ENCODE measurements at regions not wholly inside any gene's neighbourhood (a gene's known extent, or its start where the extent isn't known, plus 50 kb on each side); places are given as distances from the start of the nearest gene placed in this dataset.

DNA sequence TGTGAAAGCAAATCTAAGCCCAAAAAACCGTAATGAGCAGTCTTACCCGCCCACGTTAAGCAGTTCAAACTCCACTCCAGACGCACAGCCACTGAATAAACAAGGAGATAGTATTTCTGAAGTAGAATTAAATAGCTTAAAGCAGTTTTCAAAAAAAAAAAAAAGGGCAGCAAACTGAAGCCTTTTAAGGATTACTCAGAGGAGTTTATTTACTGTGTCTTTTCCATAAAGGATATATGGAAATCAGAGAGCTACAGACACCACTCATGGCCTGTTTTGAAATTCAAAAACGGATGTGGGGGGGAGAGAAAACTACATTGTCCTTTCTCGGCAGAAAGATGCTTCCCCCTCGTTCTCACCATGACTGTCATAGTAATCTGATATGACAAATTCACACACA is 83.7 kb upstream of the IRX1 start:
- TF ChIP-seq, protein P1, sequence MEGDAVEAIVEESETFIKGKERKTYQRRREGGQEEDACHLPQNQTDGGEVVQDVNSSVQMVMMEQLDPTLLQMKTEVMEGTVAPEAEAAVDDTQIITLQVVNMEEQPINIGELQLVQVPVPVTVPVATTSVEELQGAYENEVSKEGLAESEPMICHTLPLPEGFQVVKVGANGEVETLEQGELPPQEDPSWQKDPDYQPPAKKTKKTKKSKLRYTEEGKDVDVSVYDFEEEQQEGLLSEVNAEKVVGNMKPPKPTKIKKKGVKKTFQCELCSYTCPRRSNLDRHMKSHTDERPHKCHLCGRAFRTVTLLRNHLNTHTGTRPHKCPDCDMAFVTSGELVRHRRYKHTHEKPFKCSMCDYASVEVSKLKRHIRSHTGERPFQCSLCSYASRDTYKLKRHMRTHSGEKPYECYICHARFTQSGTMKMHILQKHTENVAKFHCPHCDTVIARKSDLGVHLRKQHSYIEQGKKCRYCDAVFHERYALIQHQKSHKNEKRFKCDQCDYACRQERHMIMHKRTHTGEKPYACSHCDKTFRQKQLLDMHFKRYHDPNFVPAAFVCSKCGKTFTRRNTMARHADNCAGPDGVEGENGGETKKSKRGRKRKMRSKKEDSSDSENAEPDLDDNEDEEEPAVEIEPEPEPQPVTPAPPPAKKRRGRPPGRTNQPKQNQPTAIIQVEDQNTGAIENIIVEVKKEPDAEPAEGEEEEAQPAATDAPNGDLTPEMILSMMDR (IDR thresholded peaks at IDR 0.05) = no peak
- TF ChIP-seq POLR2A (IDR thresholded peaks at IDR 0.05) = no peak

All from lower leg skin (tissue), 3 donors.